GM21360 (cell line): ENCODE measurements at regions not wholly inside any gene's neighbourhood (a gene's known extent, or its start where the extent isn't known, plus 50 kb on each side); places are given as distances from the start of the nearest gene placed in this dataset.

ENCODE experiments used
- ATAC-seq: cut with Tn5 transposase; IDR thresholded peaks from one replicate; pipeline ENCODE4 v1.9.1; 2021; ENCODE audit warnings: mild to moderate bottlenecking, moderate library complexity; ENCODE audit not compliant: unreplicated experiment

DNA sequence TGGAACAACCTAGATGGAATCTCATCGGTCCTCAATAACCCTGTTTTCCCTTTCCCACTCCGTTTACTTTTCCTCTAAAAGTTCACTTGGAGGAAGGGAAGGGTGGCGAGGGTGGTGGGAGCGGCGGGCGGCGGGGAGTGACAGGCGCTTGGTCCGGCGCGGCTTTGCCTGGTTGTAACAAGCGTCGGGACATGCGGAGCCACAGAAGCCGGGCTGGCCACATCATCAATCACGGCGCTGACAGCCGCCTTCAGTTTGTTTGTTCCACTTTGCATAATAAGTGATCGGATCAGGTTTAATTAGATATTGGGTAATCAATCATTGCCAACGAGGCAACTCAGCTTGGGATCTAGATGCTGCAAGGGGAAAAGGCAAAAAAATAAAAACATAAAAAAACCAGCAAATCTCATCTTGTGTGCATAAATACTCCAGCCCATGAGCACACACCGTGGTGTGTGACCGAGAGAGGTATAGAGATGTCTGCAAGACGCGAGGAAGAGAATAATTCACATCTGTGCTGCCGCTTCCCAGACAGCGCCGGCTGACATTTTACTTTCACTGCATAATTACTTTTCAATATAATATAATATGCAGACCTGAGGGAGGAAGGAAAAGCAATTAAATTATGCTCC is 396.2 kb upstream of the IRX4 start:
- no peak for ATAC-seq

DNA sequence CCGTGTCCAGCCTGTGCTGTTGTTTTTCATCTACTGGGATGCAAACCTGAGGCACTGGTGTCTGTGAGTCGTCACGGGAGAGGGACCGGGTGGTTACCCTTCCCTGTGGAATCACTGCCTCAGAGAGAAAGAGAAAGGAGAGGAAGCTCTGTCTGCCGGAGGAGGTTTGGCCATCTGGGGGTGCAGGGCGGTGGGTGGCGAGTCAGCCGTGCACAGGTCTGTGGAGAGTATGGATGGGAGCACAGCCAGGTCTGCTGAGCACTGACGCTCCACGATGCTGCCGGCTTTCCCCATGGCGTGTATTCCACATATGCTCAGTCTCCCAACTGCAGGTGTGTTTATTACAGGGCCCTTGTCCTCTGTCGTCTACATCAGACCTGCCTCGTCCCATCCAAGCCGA is 395.2 kb upstream of the IRX4 start:
- ATAC-seq, result no peak

DNA sequence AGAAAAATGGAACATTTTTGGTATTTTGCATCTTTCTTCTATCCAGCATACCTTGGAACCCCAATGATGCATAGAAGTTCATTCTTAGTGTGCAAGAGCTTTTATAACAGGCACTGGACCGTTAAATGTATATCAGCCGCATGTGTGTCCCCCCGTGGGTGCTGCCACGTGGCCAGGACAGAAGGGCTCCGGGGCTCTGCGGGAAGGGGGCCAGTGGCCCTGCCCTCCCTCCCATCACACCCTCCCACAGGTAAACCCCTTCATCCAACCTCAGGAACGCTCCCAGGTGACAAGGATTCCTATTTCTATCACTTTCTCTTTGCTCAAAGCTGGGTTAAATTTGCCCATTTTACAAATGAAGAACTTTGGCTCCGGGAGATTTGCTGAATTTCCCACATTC is 393.4 kb upstream of the IRX4 start:
- ATAC-seq, result no peak

DNA sequence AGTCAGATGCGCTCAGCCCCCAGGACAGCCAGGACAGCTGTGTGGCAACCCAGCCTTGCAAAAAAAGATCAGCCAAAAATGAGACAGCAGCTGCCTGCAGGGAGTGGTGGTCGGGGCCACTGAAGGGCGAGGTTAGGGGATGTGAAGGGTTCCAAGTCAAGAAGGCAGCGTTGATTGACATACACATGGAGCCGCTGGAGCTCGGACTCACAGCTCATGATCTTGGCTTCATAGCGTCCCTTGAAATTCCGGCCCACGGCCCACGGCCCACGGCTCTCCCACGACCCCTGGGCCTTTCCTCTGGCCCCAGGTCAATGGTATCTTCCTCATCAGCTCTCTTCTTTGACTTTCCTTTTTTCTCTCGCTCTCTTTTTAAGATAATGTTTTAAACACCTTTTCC is 390.0 kb upstream of the IRX4 start:
- no peak for ATAC-seq

DNA sequence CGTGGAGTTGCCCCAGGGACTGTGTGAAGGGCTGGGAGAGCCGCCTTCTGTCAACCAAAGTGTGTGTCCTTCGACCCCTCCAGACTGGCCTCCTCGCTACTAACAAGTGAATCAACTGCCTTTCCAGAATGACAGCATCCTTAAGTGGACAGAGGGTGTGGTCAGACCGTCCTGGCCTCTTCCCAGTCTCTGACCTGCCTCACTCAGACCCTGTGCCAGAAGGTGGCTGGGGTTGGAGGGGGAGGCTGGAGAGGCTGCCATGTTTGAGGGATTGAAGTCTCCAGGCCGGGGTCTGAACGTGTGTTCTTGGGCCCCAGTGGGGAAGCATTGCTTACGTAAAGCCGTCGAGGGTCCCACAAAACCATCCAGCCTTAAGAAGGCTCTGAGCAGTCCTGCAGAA is 389.3 kb upstream of the IRX4 start:
- ATAC-seq, result no peak

DNA sequence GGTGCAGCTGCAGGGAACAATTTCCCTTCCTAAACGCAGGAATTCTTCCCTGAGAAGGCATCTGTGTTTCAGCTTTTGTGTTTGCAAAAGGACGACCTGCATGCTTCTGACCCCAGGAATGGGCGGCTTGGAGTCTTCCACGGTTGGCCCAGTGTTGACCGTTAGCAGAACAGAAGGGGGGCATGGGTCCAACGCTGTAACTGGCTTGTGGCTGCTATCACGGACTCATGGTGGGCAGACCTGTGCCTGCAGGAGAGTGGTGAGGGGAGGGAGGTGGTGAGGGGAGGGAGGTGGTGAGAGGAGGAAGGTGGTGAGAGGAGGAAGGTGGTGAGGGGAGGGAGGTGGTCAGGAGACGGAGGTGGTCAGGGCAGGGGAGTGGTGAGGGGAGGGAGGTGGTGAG is 388.6 kb upstream of the IRX4 start:
- ATAC-seq, result no peak

DNA sequence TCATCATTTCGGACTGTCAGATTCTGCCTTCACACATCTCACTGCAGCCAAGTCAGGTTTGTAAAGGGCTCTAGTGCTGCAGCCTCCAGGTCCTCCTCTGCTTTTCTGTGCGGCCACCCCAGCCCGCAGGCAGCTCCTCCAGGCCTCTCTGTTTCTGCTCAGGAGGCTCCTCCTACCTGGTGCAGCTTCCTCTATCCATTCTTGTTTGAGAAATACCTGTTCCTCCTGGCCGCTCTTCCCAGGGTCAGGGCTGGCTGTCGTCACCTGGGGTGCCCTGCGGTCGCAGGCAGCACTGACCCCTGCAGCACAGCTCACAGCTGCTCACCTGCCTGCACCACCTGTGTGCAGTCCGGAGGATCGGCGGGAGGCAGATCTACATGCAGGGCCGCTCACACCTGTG is 387.7 kb upstream of the IRX4 start:
- no peak for ATAC-seq

DNA sequence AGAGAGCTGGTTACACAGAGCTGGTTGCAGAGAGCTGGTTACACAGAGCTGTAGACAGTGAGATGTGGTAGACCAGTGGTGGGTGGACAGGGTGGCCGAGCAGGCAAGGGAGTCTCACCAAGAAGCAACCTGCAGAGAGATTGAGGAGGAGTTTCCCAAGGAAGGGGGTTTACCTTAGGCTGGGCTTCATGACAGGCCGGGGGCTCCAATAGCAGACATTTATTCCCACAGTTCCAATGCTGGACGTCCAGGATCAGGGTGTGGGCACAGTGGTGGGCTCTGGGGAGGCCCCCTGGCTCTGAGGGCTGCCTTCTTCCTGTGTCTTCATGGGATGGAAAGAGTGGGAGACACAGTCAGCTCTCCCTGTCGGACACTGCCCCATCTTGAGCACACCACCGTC is 386.9 kb upstream of the IRX4 start:
- no peak for ATAC-seq

DNA sequence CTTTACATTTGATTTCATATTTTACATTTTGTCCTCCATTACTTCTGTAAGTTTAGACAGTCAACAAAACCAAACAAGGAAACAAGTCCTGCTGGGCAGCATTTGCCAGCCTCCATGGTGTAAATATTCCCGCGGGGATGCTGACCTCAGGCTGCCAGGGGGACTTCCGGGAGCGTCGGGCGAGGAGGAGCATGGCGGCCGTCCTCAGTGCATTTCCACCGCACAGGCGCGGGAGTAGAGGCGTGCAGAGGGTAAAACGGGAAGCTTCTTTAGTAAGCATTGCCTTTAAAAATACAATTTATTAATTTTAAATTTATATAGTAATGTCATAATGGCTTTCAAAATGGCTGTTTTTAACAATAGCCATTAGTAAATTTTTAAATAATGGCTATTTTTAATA is 385.3 kb upstream of the IRX4 start:
- ATAC-seq, result no peak

DNA sequence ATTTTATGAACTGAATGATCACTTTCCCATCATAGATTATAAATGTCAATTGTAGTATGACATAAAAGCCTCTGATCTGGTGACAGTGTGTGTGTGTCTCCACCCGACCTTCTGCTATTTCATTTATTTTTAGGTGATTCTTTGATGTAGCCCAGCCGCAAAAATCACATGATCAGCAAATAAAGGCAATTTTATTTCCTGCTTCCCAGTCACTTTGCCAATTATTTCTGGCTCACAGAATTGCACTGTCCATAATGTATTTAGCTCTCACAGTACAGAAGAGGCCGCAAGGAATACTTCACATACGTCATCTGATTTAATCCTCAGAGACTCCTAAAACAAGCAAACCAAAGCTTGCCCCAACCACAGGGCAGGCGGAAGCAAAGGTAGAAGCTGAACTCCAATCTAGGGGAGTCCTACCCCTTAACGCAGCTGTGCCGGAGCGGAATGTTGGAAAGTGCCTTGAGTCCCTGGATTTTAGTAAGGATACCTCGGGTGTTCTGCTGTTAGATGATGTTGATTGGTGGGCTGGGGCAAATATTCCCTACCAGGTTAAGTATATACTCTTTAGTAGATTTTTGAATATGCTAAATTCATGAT is 384.0 kb upstream of the IRX4 start:
- ATAC-seq, result no peak

DNA sequence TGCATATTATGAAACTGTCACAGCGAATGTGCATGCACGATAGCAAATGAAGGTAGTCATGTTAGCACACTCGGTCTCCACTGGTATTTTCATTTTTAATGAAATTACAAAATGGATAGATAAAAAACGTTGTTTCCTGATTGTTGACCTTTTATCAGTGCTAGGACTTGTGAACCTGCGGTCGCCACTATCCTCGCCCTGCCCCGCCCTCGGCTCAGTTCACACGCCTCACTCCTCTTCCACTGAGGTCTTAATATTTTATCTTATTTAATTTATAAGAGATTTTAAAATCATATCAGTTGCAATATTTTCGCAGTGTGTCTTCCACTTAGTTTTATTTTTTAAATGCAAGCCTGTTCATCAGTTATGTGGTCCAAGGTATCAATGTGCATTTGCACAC is 382.6 kb upstream of the IRX4 start:
- ATAC-seq, result no peak

DNA sequence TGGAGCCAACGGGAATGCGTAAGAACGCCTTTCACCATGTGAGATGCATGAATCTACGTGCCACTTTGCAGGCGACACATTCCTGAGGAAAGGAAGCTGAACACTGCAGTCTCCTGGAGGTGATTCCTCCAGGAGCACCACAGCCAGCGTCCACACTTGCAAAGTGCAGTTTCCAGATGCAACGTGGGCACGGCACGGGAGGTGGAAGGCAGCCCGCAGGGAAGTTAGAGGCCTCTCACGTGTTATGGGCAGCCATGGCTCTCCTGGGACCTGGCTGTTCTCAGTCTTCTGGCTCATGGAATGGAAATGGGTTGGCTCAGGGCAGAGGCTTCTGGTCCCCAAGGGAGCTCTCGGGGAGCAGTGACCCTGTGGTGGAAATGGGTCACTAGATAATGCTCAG is 381.0 kb upstream of the IRX4 start:
- ATAC-seq, result no peak

DNA sequence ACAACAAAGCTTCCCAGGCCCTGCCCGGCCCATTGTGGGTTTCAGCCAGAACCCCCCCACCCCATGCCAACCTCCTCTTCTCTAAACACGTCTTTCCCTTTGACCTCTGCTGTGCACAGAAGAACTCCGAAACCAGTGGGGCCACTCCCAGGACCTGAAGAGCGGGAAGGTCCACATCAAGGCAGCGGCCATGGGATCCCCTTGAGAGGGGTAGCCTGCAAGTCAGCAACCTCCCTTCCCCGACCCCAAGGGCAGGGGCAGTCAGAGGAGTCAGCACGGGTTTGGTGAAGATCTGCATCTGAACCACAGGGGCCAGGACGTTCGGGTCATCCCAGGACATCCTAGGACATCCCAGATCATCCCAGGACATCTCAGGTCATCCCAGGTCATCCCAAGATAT is 379.9 kb upstream of the IRX4 start:
- no peak for ATAC-seq

DNA sequence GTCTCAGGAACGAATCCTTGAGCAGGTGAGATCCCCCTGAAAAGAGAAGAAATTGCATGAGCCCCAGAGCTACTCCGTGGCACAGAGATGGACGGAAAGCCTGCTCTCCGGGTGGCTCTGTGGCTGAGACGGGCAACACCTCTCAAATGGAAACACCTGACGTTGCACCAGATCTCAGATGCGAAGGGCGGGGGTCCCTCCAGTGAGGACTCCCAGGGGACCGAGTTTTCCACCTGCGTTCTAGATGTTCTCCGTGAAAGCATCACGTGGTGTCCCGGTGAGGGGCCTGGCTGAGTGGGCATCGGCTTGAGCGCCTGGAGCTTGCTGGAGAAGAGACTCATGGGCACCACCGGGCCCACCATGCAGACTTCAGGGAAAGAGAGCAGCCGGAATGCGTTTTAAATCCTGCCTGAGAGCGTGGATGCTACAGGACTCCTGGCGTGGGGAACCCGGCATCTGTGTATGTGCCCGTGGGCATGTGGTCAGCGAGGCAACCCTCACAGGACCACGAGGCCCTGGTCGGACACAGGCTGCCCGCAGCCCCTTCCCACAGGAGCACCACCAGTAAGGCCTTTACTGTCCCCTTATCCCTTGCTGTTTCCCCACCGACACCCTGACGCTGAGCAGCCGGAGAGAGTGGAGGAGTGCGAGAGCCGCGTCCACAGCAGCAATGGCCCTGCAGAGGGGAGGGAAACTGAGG is 378.4 kb upstream of the IRX4 start:
- ATAC-seq, result no peak

DNA sequence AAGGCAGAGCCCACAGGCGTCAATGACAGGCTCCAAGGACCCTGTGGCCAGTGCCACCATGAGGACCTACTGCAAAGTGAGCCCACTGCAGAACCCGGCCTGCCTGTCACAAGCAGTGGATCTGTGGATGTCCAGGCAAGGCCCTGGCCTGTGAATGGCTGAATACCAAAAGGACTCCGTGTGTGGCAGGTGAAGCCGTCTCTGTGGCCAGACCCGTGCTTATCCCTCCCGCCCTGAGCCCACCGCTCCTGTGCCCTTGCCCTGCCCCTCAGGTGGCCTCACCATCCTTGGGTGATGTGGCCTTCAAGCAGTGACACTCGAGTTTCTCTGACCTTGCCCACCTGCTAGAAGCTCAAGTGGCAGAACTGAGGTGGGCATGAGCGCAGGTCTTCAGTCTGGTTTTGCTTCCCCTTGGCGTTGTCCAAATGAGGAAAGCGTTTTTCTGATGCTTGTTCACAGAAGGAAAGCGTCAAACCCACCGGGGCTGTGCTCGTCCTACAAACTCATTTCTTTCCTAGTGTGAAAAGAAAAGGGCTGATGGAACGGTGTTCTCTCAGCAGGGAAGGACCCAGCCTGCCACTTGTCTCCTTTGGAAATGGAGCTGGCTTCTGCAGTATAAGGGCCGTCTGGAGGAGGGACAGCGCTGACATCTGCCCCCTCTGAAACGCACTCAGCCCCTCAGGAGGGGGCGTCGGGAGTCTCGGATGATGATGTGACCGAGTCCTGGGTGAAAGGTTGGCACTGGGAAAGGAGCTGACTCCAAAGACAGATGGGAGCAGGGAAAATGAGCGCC is 377.7 kb upstream of the IRX4 start:
- ATAC-seq, result no peak

DNA sequence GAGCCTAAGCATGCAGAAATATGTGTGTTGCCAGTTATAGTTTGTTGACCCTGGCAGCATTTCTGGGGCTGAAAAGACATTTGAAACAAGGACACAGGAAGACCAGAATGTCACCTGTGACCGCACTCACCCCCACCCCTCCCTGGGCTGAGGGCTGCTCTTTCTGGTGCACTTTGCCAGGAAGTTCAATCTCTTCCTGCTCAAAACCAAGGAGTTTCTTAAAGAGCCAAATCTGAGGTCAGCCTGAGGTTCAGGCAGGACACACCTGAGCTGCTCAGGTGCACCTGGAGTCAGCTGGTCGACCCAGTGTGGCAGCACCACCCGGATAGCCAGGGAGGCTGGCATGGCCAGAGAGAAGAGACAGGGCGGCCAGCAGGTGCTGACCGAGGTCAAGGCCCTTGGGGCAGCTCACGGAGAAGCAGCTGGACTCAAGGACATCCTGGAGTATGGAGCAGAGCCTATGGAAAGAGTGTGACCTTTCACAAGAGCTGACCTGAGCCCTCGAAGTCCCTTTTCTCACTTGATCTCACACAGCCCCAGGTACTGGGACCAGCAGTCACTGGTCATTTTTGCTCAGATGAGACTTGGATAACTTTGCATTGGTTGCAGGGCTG is 376.9 kb upstream of the IRX4 start:
- ATAC-seq, result no peak

DNA sequence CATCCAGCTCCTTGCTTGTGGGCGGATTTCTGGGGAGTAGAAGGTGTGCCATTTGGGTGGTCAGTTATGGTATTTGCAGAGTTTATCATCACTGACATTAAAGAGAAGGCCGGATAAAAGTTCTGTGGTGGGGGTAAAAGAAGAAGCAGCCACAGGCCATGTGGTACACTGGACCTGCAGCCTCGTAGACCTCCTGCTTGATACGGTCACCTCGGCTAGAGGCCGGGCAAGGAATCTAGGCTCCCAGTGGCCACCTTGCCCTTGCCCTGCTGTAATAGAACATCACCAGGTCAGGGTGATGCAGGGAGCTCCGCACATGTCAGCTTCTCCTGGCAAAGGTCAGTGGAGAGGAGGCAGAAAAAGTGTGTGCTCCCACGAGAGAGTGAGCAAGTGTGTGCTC is 376.1 kb upstream of the IRX4 start:
- no peak for ATAC-seq

DNA sequence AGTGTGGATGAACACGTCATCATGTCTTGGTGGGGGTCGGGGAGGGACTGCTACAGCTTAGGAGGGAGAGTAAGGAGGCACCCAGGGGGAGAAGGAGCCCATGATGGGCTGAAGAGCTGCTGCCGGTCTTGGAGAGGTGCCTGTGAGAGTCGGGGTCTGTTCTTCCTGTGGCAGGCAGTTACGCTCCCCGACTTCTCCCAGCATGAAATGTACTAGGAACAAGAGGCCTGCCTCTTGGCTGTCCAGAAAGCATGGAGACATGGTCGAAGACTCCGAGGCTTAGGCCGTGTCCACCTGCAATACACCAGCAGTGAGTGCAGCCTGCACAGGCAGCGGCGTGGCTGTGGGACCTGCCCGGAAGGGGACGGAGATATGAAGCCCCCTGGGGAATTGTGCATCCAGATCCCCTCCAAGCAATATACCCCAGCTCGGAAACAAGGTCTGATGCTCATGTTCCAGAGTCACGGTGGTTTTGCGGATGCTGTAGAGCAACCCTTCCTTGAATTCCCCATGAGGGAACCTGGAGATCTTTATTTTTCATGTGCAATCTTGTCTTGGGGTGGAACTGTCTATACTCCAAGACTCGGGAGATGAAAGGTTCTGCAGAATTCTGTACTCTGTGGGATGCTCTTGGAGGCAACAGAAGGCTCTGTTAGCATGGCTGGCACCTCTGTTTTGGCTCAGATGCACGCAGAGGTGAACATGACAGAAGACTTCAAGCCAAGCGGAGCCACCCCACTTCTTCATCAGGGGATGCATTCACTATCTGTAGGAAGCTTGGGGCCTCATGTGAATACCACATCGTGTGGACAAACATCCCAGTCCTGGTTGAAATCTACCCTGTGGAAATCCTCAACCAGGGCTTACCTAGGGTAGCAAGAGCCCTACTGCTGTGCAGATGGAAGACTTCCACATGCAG is 374.9 kb upstream of the IRX4 start:
- ATAC-seq, result no peak

DNA sequence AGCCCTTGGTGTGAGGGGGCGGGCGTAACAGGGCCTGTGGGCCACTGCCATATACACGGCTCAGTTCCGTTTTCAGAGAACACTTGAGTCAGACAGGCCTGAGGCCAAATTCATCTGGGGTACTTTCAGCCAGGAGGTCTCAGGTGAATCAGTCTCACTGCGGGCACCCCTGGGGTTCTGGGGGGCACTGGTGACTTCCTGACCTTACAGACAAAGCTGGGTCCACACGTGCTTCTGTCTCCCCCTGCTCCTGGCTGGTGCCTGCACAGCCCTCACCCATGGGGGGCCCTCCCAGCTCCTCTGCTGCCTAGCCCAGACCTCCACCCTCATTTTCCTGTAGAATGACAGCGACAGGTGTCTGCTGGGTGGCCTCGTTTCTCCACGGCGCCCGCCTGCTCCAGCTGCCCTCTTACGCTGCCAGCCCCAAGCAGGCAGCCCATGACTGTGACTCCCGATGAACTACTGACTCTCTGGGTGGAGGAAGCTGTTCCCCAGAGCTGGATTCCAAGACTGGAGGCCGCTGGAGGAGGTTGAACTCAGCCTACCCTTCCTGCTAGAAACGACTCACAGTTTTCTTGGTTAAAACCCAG is 374.1 kb upstream of the IRX4 start:
- no peak for ATAC-seq
